Body of pancreas (tissue), 4 donors: ENCODE measurements at regions not wholly inside any gene's neighbourhood (a gene's known extent, or its start where the extent isn't known, plus 50 kb on each side); places are given as distances from the start of the nearest gene placed in this dataset.

Source experiments
- ATAC-seq: fragments of 150-250 bp; one replicate; pipeline ENCODE4 v1.9.1; 2016
- DNase-seq, 4 donors: peaks; one replicate each; pipeline ENCODE4 v3.0.0-alpha.2; 2019
- H3K27ac ChIP-seq, 4 donors: fragments of 200-600 bp; sonication (generic); 1 replicate in 3 of 4; 2 replicates in 1 of 4; pipeline versions ENCODE4 v1.5.1 to v1.6.1; 2016 to 2019; ENCODE audit warnings: mild to moderate bottlenecking in 1 of 4, mixed read lengths in 1 of 4, moderate library complexity in 1 of 4
- H3K27me3 ChIP-seq, 2 donors: fragments of 200-600 bp; sonication (generic); one replicate each; pipeline ENCODE4 v1.6.0; 2016; ENCODE audit warnings: mild to moderate bottlenecking in 1 of 2
- H3K36me3 ChIP-seq, 2 donors: fragments of 200-600 bp; sonication (generic); replicated peaks in 1 of 2; 2 replicates each; pipeline ENCODE4 v1.5.1; 2016; ENCODE audit warnings: low read depth in 2 of 2; ENCODE audit not compliant: insufficient read depth in 1 of 2
- H3K4me1 ChIP-seq: fragments of 200-600 bp; sonication (generic); one replicate; pipeline ENCODE4 v1.6.0; 2016
- H3K4me3 ChIP-seq, 2 donors: fragments of 200-600 bp; sonication (generic); 1 replicate in 1 of 2; 2 replicates in 1 of 2; pipeline ENCODE4 v1.5.1; 2016 to 2019
- H3K9me3 ChIP-seq, 3 donors: fragments of 200-600 bp; sonication (generic); 1 replicate in 2 of 3; 2 replicates in 1 of 3; pipeline ENCODE4 v1.5.1; 2016
- CTCF ChIP-seq, 7 experiments: fragments of 450-650 bp in 4 of 7; fragments of 200-600 bp in 3 of 7; sonication (generic) in 3 of 7; IDR thresholded peaks; one replicate each; pipeline ENCODE4 v1.5.1; 2016 to 2019; ENCODE audit warnings: antibody characterized with exemption in 7 of 7
- POLR2A ChIP-seq, 3 donors: fragments of 450-650 bp; IDR thresholded peaks; one replicate each; pipeline ENCODE4 v1.6.1; 2016; ENCODE audit warnings: antibody characterized with exemption in 3 of 3, mild to moderate bottlenecking in 2 of 3
- WGBS, 2 donors: methylation state at CpG; one replicate each; pipeline ENCODE4 v1.1.5; 2017; 5-methylcytosine and 5-hydroxymethylcytosine counted together
- intact Hi-C: fragments of 100-400 bp; cut with DNase I; formaldehyde crosslinking; loops from one replicate; pipeline ENCODE4 v1.15.1; 2023

DNA sequence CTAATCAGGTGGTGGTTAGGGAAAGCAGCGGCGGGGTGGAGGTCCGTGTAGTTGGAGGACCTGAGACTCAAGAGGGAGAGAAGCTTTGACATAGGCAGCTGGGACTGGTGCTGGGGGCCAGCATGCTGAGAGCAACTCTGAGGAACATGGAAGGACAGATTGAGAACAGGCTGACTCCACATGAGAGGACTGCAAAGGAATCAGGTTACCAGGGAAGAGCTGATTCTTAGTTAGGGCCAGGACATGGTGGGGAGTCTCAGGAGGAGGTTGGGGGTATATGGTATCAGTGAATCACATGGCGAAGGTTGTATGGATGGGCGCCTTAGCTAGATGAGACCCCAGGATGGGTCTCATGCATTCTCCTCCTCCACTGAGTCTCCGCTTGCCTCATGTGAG is 264.0 kb upstream of the BOD1L1 start:
- H3K4me1 ChIP-seq, result no peaks in the 10 kb centered on the region
- TF ChIP-seq POLR2A (IDR thresholded peaks at IDR 0.05) (no peak), CTCF (IDR thresholded peaks at IDR 0.05) (no peak)
- DNase-seq, result no peak
- H3K27me3 ChIP-seq, result no peaks in the 10 kb centered on the region
- intact Hi-C loops, result no loop called here
- no peak for ATAC-seq
- H3K36me3 ChIP-seq, result no peaks in the 10 kb centered on the region
- WGBS, 2 donors, result 81 to 87% methylated on average over 6 of the region's 6 CpGs
- H3K4me3 ChIP-seq, result no peak overlapping the region
- H3K27ac ChIP-seq, result no peak overlapping the region
- H3K9me3 ChIP-seq, result no peaks in the 10 kb centered on the region

DNA sequence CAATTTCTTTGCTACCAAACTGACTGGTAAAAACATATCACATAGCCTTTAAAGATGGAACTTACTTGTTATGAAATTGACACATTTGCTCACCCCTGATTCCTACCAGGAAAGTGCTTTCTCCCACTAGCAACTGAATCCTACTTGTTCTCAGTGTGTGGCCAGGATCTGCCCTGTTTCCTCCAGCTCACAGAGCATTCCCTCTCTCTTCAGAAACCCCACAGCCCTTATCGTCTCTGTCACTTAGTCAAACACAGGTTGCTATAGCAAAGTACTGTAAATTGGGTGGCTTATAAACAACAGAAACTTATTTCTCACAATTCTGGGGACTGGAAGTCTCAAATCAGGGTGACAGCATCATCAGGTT is 265.2 kb upstream of the BOD1L1 start:
- H3K36me3 ChIP-seq, result no peaks in the 10 kb centered on the region
- no peaks in the 10 kb centered on the region for H3K4me1 ChIP-seq
- whole genome bisulfite sequencing, 2 donors, result 30 to 47% methylated on average over 1 of the region's 1 CpG
- no peaks in the 10 kb centered on the region for H3K9me3 ChIP-seq
- TF ChIP-seq POLR2A (IDR thresholded peaks at IDR 0.05) (no peak), CTCF (IDR thresholded peaks at IDR 0.05) (no peak)
- no peak overlapping the region for H3K27ac ChIP-seq
- ATAC-seq (no peak), DNase-seq (no peak)
- H3K27me3 ChIP-seq, result no peaks in the 10 kb centered on the region
- intact Hi-C loops, result no loop called here
- H3K4me3 ChIP-seq, result no peak overlapping the region

- no peak overlapping the region for H3K27ac ChIP-seq
- no peak for TF ChIP-seq POLR2A (IDR thresholded peaks at IDR 0.05)
- no peak for TF ChIP-seq CTCF (IDR thresholded peaks at IDR 0.05)
- H3K9me3 ChIP-seq, result no peaks in the 10 kb centered on the region
- DNase-seq (no peak), ATAC-seq (no peak)
- no peaks in the 10 kb centered on the region for H3K27me3 ChIP-seq
- 77 to 87% methylated on average over 3 of the region's 3 CpGs for WGBS, 2 donors
- no peaks in the 10 kb centered on the region for H3K36me3 ChIP-seq
- no peaks in the 10 kb centered on the region for H3K4me1 ChIP-seq
- intact Hi-C loops, result no loop called here
- no peak overlapping the region for H3K4me3 ChIP-seq
Observed at GRCh38 chr4:13893211-13893610, 265.7 kb upstream of the BOD1L1 start.

DNA sequence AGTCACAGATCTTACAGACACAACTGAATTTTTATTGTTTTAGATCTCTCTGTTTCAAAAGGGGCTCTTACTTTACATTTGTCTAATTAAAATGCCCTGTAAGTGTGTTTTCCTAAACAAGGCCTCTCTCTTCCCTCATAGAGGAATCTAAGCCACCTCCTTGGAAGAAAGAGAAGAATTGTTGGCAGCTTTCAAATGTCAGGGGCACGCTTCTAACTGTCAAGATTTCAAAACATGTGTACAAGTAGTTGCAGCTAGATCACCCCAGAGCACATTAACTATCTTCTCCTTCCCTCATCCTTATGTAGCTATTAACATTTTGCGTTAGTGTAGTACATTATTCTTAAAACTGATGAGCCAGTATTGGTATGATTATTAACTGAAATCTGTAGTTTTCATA is 266.5 kb upstream of the BOD1L1 start:
- no peak for DNase-seq
- H3K27ac ChIP-seq, result no peak overlapping the region
- H3K36me3 ChIP-seq, result no peaks in the 10 kb centered on the region
- ATAC-seq, result no peak
- H3K4me1 ChIP-seq, result no peaks in the 10 kb centered on the region
- TF ChIP-seq POLR2A (IDR thresholded peaks at IDR 0.05) (no peak), CTCF (IDR thresholded peaks at IDR 0.05) (no peak)
- intact Hi-C loops, result no loop called here
- no peaks in the 10 kb centered on the region for H3K27me3 ChIP-seq
- no peaks in the 10 kb centered on the region for H3K9me3 ChIP-seq
- 75 to 92% methylated on average over 2 of the region's 2 CpGs for WGBS, 2 donors
- no peak overlapping the region for H3K4me3 ChIP-seq

DNA sequence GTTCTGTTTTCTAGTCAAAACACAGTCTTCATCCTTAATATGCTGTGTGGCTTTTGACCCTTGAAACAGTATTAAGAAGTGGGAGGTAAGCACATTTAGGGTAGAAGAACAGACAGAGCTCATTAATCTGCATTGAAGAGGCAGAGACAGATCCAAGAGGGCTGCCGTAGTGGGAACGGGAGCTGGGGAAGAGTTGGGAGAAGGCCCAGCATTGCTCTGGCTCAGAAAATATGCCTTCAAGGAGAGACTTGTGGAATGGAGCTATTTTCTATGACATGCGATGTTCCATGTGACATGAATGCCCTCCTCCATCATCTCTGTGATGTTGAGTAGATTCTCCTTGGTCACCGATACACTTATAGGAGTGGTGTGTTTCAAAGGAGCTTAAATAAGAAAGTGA is 273.3 kb upstream of the BOD1L1 start:
- H3K27me3 ChIP-seq, result no peaks in the 10 kb centered on the region
- WGBS, 2 donors, result 88 to 93% methylated on average over 4 of the region's 4 CpGs
- DNase-seq, result no peak
- ATAC-seq, result no peak
- H3K4me1 ChIP-seq, result no peaks in the 10 kb centered on the region
- intact Hi-C loops, result no loop called here
- no peak overlapping the region for H3K27ac ChIP-seq
- H3K4me3 ChIP-seq, result no peak overlapping the region
- H3K9me3 ChIP-seq, result no peaks in the 10 kb centered on the region
- H3K36me3 ChIP-seq, result no peaks in the 10 kb centered on the region
- TF ChIP-seq POLR2A (IDR thresholded peaks at IDR 0.05) (no peak), CTCF (IDR thresholded peaks at IDR 0.05) (no peak)
